HG03378 (cell line): ENCODE measurements at regions not wholly inside any gene's neighbourhood (a gene's known extent, or its start where the extent isn't known, plus 50 kb on each side); places are given as distances from the start of the nearest gene placed in this dataset.
"Not testable (repeated sequence)": the region's sequence is repeated elsewhere in the genome, so short reads cannot be mapped to it uniquely, and the experiment has no call there.

Experiments
- ATAC-seq: cut with Tn5 transposase; IDR thresholded peaks from one replicate; pipeline ENCODE4 v1.9.1; 2021; ENCODE audit warnings: mild to moderate bottlenecking, moderate library complexity; ENCODE audit not compliant: unreplicated experiment

GRCh38 chr12:23349564-23349963 is 599.9 kb downstream of the SOX5 start:
- no peak for ATAC-seq

- peak; percentile 95 for ATAC-seq
Observed at GRCh38 chr12:23350808-23351207, 598.7 kb downstream of the SOX5 start.

GRCh38 chr12:23352670-23353069 is 596.8 kb downstream of the SOX5 start:
- no peak for ATAC-seq

DNA sequence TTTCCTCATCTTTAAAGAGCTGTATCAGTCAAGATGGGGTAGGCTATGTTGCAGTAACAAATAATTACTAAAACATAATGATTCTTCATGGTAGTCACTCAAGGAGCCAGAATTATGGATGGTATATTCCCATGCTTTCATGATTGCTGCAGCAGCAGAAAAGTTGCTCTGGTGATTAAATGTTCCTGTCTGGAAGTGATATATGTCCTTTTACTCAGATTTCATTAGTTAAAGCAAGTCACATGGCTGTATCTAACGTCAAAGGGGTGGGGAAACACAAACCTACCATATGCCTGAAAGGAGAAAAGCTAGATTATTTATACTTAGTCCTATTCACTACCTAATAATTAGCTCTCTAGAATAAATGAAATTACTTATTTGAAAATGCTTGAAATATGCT is 594.7 kb downstream of the SOX5 start:
- ATAC-seq: no peak

- ATAC-seq: no peak
Observed at GRCh38 chr12:23356440-23356839, 593.0 kb downstream of the SOX5 start.

- no peak for ATAC-seq
Observed at GRCh38 chr12:23356927-23357708, 592.4 kb downstream of the SOX5 start.

GRCh38 chr12:23359975-23360701 is 589.3 kb downstream of the SOX5 start:
- no peak for ATAC-seq

GRCh38 chr12:23361971-23362370 is 587.5 kb downstream of the SOX5 start:
- no peak for ATAC-seq

DNA sequence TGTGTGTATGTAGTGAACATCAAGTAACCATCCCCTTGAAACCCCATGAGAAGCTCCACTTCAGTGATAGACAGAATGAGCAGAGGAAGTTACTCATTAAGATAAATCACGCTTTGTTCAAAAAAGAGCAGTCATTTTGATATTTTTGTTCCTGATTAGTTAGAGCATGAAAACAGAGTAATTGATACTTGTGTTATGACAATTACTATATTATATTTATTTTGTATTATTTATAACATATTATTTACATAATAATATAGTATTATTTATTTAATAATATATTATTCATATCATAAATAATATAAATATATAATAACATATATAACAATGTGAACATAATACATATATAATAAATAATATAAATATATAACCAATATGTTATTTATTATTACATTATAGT is 580.9 kb downstream of the SOX5 start:
- ATAC-seq: no peak

DNA sequence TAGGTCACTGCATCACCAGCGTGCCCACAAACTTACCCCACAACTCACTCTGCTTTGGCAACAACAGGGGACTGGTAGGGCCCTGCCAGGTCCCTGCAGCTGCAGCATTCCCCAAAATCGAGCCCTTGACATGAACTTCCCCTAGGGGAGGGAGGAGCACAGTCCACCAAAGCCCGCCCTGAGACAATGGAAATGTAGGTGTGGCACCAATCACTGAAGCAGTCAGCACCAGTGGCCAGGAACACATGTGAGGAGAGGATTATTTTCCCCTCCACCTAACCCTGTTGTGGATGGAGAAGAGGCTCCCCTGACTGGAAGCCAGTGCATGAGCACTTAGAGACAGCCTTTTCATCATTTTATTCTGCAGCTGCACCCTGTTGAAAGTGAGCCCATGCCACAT is 573.8 kb downstream of the SOX5 start:
- ATAC-seq: no peak

GRCh38 chr12:23376238-23376637 is 573.2 kb downstream of the SOX5 start:
- no peak for ATAC-seq

DNA sequence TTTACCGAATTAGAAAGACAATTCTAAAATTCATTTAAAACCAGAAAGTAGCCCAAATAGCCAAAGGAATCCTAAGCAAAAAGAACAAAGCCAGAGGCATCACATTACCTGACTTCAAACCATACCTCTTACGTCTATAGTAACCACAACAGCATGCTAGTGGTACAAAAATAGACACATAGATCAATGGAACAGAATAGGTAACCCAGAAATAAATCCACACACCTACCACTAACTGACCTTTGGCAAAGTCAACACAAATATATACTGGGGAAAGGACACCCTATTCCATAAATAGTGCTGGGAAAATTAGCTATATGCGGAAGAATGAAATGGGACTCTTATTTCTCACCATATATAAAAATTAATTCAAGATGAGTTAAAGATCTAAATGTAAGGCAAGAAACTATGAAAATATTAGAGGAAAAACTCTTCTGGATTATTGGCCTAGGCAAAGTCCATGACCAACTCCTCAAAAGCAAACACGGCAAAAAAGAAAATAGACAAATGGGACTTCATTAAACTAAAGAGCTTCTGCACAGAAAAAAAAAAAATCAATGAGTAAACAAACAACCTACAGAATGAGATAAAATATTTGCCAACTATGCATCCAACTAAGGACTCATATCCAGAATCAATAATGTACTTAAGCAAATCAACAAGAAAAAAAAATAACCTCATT is 568.9 kb downstream of the SOX5 start:
- ATAC-seq: no peak

DNA sequence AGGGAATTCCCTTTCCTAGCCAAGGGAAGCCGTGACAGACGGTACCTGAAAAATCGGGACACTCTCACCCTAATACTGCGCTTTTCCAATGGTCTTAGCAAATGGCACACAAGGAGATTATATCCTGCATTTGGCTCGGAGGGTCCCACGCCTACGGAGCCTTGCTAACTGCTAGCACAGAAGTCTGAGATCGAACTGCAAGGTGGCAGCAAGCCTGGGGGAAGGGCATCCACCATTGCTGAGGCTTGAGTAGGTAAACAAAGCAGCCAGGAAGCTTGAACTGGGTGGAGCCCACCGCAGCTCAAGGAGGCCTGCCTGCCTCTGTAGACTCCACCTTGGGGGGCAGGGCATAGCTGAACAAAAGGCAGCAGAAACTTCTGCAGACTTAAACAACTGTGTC is 560.6 kb downstream of the SOX5 start:
- not testable (repeated sequence) for ATAC-seq

GRCh38 chr12:23389315-23389714 is 560.2 kb downstream of the SOX5 start:
- not testable (repeated sequence) for ATAC-seq

DNA sequence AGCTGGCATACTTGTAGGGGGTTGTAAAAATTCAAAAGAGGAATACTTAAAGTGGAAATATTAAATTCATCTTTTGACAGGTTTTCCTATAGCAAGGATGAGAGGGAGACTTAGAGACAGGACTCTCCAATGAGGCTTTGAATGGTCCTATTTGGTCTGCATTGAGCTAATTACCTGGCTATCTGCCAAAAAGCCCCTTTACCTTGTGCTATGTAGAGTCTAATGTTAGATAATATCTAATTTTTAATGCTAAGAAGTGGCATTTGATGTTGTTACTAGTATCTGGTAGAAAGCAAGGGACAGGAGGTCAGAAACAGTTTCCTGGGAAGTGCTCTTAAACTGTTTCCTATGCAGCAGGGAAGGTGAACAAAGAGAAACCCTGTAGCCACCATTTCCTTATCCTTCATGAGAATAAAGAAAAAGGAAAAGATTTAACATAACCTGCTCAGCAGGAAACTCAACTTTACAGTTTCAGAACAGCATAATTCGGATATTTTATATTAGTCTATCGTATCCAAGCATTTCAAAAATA is 550.0 kb downstream of the SOX5 start:
- no peak for ATAC-seq

DNA sequence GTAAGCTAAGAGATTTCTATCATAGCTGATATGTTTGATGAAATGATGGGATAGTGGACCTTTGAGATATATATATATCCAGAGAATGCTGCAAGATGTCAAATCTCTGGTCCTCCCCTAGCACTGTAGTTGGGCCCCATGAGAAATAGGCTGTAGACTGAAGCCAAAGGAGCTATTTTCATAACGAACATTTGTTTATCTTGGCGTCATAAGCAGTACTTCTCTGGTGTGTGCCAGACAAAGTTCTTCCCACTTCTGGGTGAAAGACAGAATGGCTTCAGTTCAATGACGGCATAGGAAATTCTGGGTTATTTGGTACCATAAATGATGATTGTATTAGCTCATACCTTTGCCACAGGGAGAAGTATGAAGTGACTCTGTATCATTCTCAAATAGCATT is 534.3 kb downstream of the SOX5 start:
- no peak for ATAC-seq

GRCh38 chr12:23421556-23421955 is 527.9 kb downstream of the SOX5 start:
- ATAC-seq: no peak

DNA sequence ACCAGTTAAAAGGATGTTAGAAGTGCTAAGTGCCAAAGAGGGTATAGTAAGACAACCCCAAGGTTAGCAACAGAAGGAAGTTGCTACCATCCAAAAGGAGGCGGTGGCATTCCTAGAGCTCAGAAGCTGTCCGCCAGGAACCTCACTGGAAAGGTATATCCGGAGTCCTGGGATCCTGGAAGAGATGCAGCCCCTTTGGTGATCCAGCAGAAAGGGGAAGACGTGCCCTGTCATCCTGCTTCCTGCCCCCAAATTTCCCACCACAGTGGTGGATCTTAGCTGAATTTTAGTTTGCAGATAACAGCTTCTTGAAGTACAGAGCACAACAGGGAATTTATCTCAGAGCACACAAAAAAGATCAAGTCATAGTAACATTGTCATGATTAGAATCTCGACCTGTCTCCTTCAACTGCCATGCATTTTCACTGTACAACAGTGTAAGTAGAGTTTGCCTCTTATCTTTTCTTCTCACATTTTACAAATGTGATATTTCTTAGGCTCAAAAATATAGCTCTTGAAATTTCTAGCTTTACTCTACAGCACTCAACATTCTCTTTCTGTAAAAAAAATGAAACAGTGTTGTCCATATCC is 526.3 kb downstream of the SOX5 start:
- ATAC-seq: no peak

- no peak for ATAC-seq
Observed at GRCh38 chr12:23423796-23424195, 525.7 kb downstream of the SOX5 start.

DNA sequence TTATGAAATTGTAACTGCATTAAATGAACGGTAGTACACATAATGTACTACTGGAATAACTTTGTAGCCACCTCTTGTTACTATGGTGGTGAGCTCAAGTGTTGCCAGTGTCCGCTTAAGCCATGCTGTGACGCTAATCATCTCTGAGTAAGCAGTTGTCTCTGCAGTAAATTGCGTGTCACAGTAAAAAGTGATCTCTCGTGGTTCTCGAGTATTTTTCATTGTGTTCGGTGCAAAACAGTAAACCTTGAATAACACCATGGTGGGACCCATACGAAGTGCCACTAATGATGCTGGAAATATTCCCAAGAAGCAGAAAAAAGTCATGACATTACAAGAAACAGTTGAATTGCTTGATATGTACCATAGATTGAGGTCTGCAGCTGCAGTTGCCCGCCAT is 524.8 kb downstream of the SOX5 start:
- ATAC-seq: no peak

GRCh38 chr12:23426328-23426727 is 523.1 kb downstream of the SOX5 start:
- no peak for ATAC-seq
